ENCODE measurements at regions not wholly inside any gene's neighbourhood (a gene's known extent, or its start where the extent isn't known, plus 50 kb on each side); places are given as distances from the start of the nearest gene placed in this dataset.
A peak's percentile ranks its signal among the peaks of the same experiment; 100 is the strongest.

- TF ChIP-seq CTCF (IDR thresholded peaks at IDR 0.05) (peak; percentile 29; the same call in 1 of the 2 replicates), REST (IDR thresholded peaks at IDR 0.05; ENCODE audit: insufficient read depth in 1 of 2, low read depth in 2 of 2, low read length in 1 of 2) (no peak), POLR2AphosphoS5 (IDR thresholded peaks at IDR 0.05; ENCODE audit: low read depth, low read length) (no peak), SIN3A (IDR thresholded peaks at IDR 0.05; ENCODE audit: borderline replicate concordance, insufficient read depth, low read depth, low read length) (no peak), TCF7L2 (IDR thresholded peaks at IDR 0.05; ENCODE audit: low read depth, low read length) (no peak)
These were observed 711.4 kb downstream of the FSCB start for GRCh38 chr14:43795600-43796228.

Data from Panc1 (cell line).